HCT116 (cell line): ENCODE measurements at regions not wholly inside any gene's neighbourhood (a gene's known extent, or its start where the extent isn't known, plus 50 kb on each side); places are given as distances from the start of the nearest gene placed in this dataset.
"Not testable (repeated sequence)": the region's sequence is repeated elsewhere in the genome, so short reads cannot be mapped to it uniquely, and the experiment has no call there.

Experiments used
- ATAC-seq: fragments of 200-7000 bp; cut with Tn5 transposase; 2 replicates; pipeline ENCODE4 v1.9.1; 2020; ENCODE audit warnings: mild to moderate bottlenecking, moderate library complexity
- BruUV-seq: library from RNA; stranded (reverse); fragments of 400-500 nt; replicated peaks from 2 replicates; lab custom pipeline; 2021; lab: Mats Ljungman, UMichigan
- CTCF ChIA-PET: fragments of 300-600 bp; sonication (Branson Sonifier 250); formaldehyde crosslinking; loops from one replicate; lab custom pipeline; 2021; ENCODE audit warnings: antibody characterized with exemption; lab: Charles Lee
- POLR2A ChIA-PET: fragments of 300-600, 350-600 bp; sonication (Branson Sonifier 250); formaldehyde crosslinking; loops from one replicate; lab custom pipeline; 2021; ENCODE audit warnings: antibody characterized with exemption; lab: Charles Lee
- RAD21 ChIA-PET, 2 experiments: fragments of 300-600 bp; sonication (Branson Sonifier 250); formaldehyde crosslinking; loops; one replicate each; lab custom pipeline; 2023; ENCODE audit warnings: low total read pairs in 2 of 2; ENCODE audit not compliant: uncharacterized antibody in 2 of 2, unreplicated experiment in 2 of 2, low non-redundant PET in 1 of 2; lab: Charles Lee
- DNase-seq: peaks from one replicate; pipeline ENCODE4 v3.0.0-alpha.2; 2010; ENCODE audit warnings: low read depth, low spot score
- H2AFZ ChIP-seq: fragments of 200-600 bp; shearing (Covaris generic), sonication (generic); 2 replicates; pipeline ENCODE4 v1.6.1; 2017; ENCODE audit warnings: low read depth, mixed run types, mixed read lengths, antibody characterized with exemption, low read length; ENCODE audit not compliant: poor library complexity, severe bottlenecking
- H3K27ac ChIP-seq: 2 replicates; pipeline ENCODE4 v1.5.1; 2012; ENCODE audit warnings: low read depth, low read length
- H3K27me3 ChIP-seq: fragments of 200-600 bp; sonication (generic); 2 replicates; pipeline ENCODE4 v1.6.1; 2016; ENCODE audit warnings: mixed run types, low read length, mixed read lengths; ENCODE audit not compliant: insufficient read depth
- H3K36me3 ChIP-seq, 2 experiments: fragments of 200-500 bp in 1 of 2; fragments of 200-600 bp in 1 of 2; sonication (Bioruptor generic) in 1 of 2; sonication (generic) in 1 of 2; 2 replicates each; pipeline versions ENCODE4 v1.5.1 to v1.6.1; 2014 to 2016; ENCODE audit warnings: low read length in 2 of 2, inconsistent platforms in 1 of 2, mixed read lengths in 1 of 2, mixed run types in 1 of 2; ENCODE audit not compliant: insufficient read depth in 2 of 2, control insufficient read depth in 1 of 2
- H3K4me1 ChIP-seq, 2 experiments: fragments of 200-600 bp in 1 of 2; sonication (generic) in 1 of 2; 2 replicates each; pipeline versions ENCODE4 v1.5.1 to v1.6.1; 2012 to 2017; ENCODE audit warnings: low read length in 2 of 2, inconsistent platforms in 1 of 2, mild to moderate bottlenecking in 1 of 2, mixed read lengths in 1 of 2, mixed run types in 1 of 2, moderate library complexity in 1 of 2; ENCODE audit not compliant: insufficient read depth in 2 of 2, control insufficient read depth in 1 of 2
- H3K4me2 ChIP-seq: fragments of 200-600 bp; sonication (generic); 2 replicates; pipeline ENCODE4 v1.6.1; 2017; ENCODE audit warnings: mixed run types, low read length, mixed read lengths
- H3K4me3 ChIP-seq, 2 experiments: fragments of 200-600 bp in 1 of 2; sonication (generic) in 1 of 2; replicated peaks in 1 of 2; 2 replicates each; pipeline ENCODE4 v1.5.1; 2011 to 2016; ENCODE audit warnings: low read length in 2 of 2, control low read depth in 1 of 2, low read depth in 1 of 2, mild to moderate bottlenecking in 1 of 2, mixed read lengths in 1 of 2, mixed run types in 1 of 2
- H3K79me2 ChIP-seq: fragments of 200-600 bp; sonication (generic); 2 replicates; pipeline ENCODE4 v1.6.1; 2017; ENCODE audit warnings: mild to moderate bottlenecking, mixed run types, low read length, moderate library complexity, mixed read lengths; ENCODE audit not compliant: insufficient read depth
- H3K9ac ChIP-seq: fragments of 200-600 bp; sonication (generic); 2 replicates; pipeline ENCODE4 v1.6.1; 2016; ENCODE audit warnings: low read length, mixed read lengths
- H3K9me2 ChIP-seq: fragments of 200-600 bp; sonication (generic), shearing (Covaris generic); 2 replicates; pipeline ENCODE4 v1.6.1; 2017; ENCODE audit warnings: mixed run types, mild to moderate bottlenecking, moderate library complexity; ENCODE audit not compliant: insufficient read depth
- H3K9me3 ChIP-seq, 2 experiments: fragments of 200-500 bp in 1 of 2; fragments of 200-600 bp in 1 of 2; sonication (Bioruptor generic) in 1 of 2; sonication (generic) in 1 of 2; 2 replicates each; pipeline ENCODE4 v1.6.1; 2014 to 2017; ENCODE audit warnings: low read length in 2 of 2, mixed read lengths in 2 of 2, inconsistent platforms in 1 of 2, low read depth in 1 of 2, mild to moderate bottlenecking in 1 of 2, mixed run types in 1 of 2, moderate library complexity in 1 of 2; ENCODE audit not compliant: control insufficient read depth in 1 of 2, insufficient read depth in 1 of 2
- H4K20me1 ChIP-seq: fragments of 200-600 bp; sonication (generic), shearing (Covaris generic); 2 replicates; pipeline ENCODE4 v1.6.1; 2017; ENCODE audit warnings: mixed run types, mild to moderate bottlenecking, moderate library complexity; ENCODE audit not compliant: insufficient read depth
- ATF3 ChIP-seq: IDR thresholded peaks from 2 replicates; pipeline ENCODE4 v1.6.1; 2012
- CBX3 ChIP-seq: IDR thresholded peaks from 2 replicates; pipeline ENCODE4 v1.6.1; 2012; ENCODE audit warnings: low read depth
- CEBPB ChIP-seq: IDR thresholded peaks from 2 replicates; pipeline ENCODE4 v1.6.1; 2012; ENCODE audit warnings: low read depth
- CTCF ChIP-seq, 3 experiments: fragments of 200-600 bp in 1 of 3; sonication (generic) in 1 of 3; IDR thresholded peaks in 2 of 3; conservative IDR thresholded peaks in 1 of 3; 2 replicates each; pipeline ENCODE4 v1.5.1; 2012 to 2017; ENCODE audit warnings: low read depth in 2 of 3, low read length in 2 of 3, antibody characterized with exemption in 1 of 3, borderline replicate concordance in 1 of 3, control low read depth in 1 of 3, mild to moderate bottlenecking in 1 of 3, mixed read lengths in 1 of 3, mixed run types in 1 of 3, moderate library complexity in 1 of 3; ENCODE audit not compliant: insufficient read depth in 1 of 3
- ELF1 ChIP-seq: IDR thresholded peaks from 2 replicates; pipeline ENCODE4 v1.6.1; 2012; ENCODE audit warnings: low read depth, borderline replicate concordance
- EZH2 ChIP-seq: fragments of 200-600 bp; sonication (generic); IDR thresholded peaks from 2 replicates; pipeline ENCODE4 v1.6.1; 2017; ENCODE audit warnings: antibody characterized with exemption, mixed run types
- EZH2phosphoT487 ChIP-seq: fragments of 200-600 bp; IDR thresholded peaks from 2 replicates; pipeline ENCODE4 v1.6.1; 2018; ENCODE audit warnings: antibody characterized with exemption, borderline replicate concordance
- JUND ChIP-seq: IDR thresholded peaks from 2 replicates; pipeline ENCODE4 v1.6.1; 2012
- MAX ChIP-seq: IDR thresholded peaks from 2 replicates; pipeline ENCODE4 v1.6.1; 2012
- POLR2A ChIP-seq: IDR thresholded peaks from 2 replicates; pipeline ENCODE4 v1.7.0; 2011; ENCODE audit warnings: borderline replicate concordance; ENCODE audit not compliant: insufficient read depth, insufficient read length; ENCODE audit errors: extremely low read depth
- POLR2AphosphoS5 ChIP-seq: IDR thresholded peaks from 2 replicates; pipeline ENCODE4 v1.6.1; 2011; ENCODE audit warnings: mild to moderate bottlenecking, low read depth, low read length, moderate library complexity
- SP1 ChIP-seq: IDR thresholded peaks from 2 replicates; pipeline ENCODE4 v1.6.1; 2012; ENCODE audit warnings: low read depth
- SRF ChIP-seq: IDR thresholded peaks from 2 replicates; pipeline ENCODE4 v1.6.1; 2012; ENCODE audit warnings: low read depth
- TCF7L2 ChIP-seq: IDR thresholded peaks from 2 replicates; pipeline ENCODE4 v1.7.0; 2011; ENCODE audit warnings: borderline replicate concordance, inconsistent platforms; ENCODE audit not compliant: insufficient read depth, insufficient read length; ENCODE audit errors: extremely low read depth
- YY1 ChIP-seq: IDR thresholded peaks from 2 replicates; pipeline ENCODE4 v1.6.1; 2011; ENCODE audit warnings: low read length, low read depth, moderate library complexity, mild to moderate bottlenecking; ENCODE audit not compliant: insufficient replicate concordance; ENCODE audit errors: extremely low read depth
- ZBTB33 ChIP-seq: IDR thresholded peaks from 2 replicates; pipeline ENCODE4 v1.6.1; 2011; ENCODE audit warnings: mild to moderate bottlenecking, low read length, moderate library complexity; ENCODE audit not compliant: insufficient replicate concordance; ENCODE audit errors: extremely low read depth
- ZFX ChIP-seq: fragments of 450-650 bp; IDR thresholded peaks from 2 replicates; pipeline ENCODE4 v1.6.1; 2017
- ZNF274 ChIP-seq: fragments of 200-500 bp; sonication (Bioruptor generic); IDR thresholded peaks from 2 replicates; pipeline ENCODE4 v1.6.1; 2014; ENCODE audit warnings: mild to moderate bottlenecking, low read depth, low read length, inconsistent platforms
- intact Hi-C: fragments of 100-400 bp; cut with micrococcal nuclease; formaldehyde crosslinking; loops from 2 replicates; pipeline ENCODE4 v1.10.0; 2022

- H2AFZ ChIP-seq = no peak overlapping the region
- H4K20me1 ChIP-seq = no peaks in the 10 kb centered on the region
- TF ChIP-seq CEBPB = no peak
- TF ChIP-seq MAX = no peak
- TF ChIP-seq ATF3 = no peak
- no peak for TF ChIP-seq TCF7L2
- no peak for TF ChIP-seq POLR2A
- TF ChIP-seq SRF = no peak
- TF ChIP-seq POLR2AphosphoS5 = no peak
- TF ChIP-seq ZFX = no peak
- no peak for TF ChIP-seq YY1
- no peak for TF ChIP-seq EZH2phosphoT487
- no peak for TF ChIP-seq JUND
- TF ChIP-seq SP1 = no peak
- TF ChIP-seq EZH2 = no peak
- no peak for TF ChIP-seq ELF1
- TF ChIP-seq CBX3 = no peak
- TF ChIP-seq CTCF (IDR thresholded peaks at IDR 0.05 in 2 of 3, conservative IDR thresholded peaks at IDR 0.05 in 1 of 3; ENCODE audit: borderline replicate concordance in 1 of 3, insufficient read depth in 1 of 3, low read depth in 2 of 3, low read length in 2 of 3) = no peak
- no peak for TF ChIP-seq ZBTB33
- no peak for TF ChIP-seq ZNF274
- no peak overlapping the region for H3K27ac ChIP-seq
- no peak overlapping the region for H3K4me3 ChIP-seq
- no peaks in the 10 kb centered on the region for H3K27me3 ChIP-seq
- H3K9me3 ChIP-seq = no peaks in the 10 kb centered on the region
- intact Hi-C loops = no loop called here
- no peaks in the 10 kb centered on the region for H3K9me2 ChIP-seq
- POLR2A ChIA-PET = no interaction called here
- RAD21 ChIA-PET = no interaction called here
- H3K9ac ChIP-seq = no peak overlapping the region
- H3K4me1 ChIP-seq = no peaks in the 10 kb centered on the region
- no peak for ATAC-seq
- no peaks in the 10 kb centered on the region for H3K36me3 ChIP-seq
- no peaks in the 10 kb centered on the region for H3K79me2 ChIP-seq
- no peak overlapping the region for H3K4me2 ChIP-seq
- no peak for DNase-seq
- CTCF ChIA-PET = no interaction called here
- no TSS peak for BruUV-seq
Observed at GRCh38 chr3:191649626-191650025, 188.7 kb downstream of the PYDC2 start.

GRCh38 chr3:191658781-191659419, 197.9 kb downstream of the PYDC2 start:
- H3K4me1 ChIP-seq, H3K27me3 ChIP-seq, POLR2A ChIA-PET, H4K20me1 ChIP-seq, RAD21 ChIA-PET, H3K9me2 ChIP-seq, BruUV-seq, ATAC-seq, H3K4me3 ChIP-seq, H3K36me3 ChIP-seq, intact Hi-C loops, H3K9ac ChIP-seq, DNase-seq, H3K4me2 ChIP-seq, CTCF ChIA-PET, H3K79me2 ChIP-seq, H3K9me3 ChIP-seq, H2AFZ ChIP-seq, H3K27ac ChIP-seq: not testable (repeated sequence)
